ENCODE measurements at regions not wholly inside any gene's neighbourhood (a gene's known extent, or its start where the extent isn't known, plus 50 kb on each side); places are given as distances from the start of the nearest gene placed in this dataset.
A peak's percentile ranks its signal among the peaks of the same experiment; 100 is the strongest.
"Not testable (repeated sequence)": the region's sequence is repeated elsewhere in the genome, so short reads cannot be mapped to it uniquely, and the experiment has no call there.

DNA sequence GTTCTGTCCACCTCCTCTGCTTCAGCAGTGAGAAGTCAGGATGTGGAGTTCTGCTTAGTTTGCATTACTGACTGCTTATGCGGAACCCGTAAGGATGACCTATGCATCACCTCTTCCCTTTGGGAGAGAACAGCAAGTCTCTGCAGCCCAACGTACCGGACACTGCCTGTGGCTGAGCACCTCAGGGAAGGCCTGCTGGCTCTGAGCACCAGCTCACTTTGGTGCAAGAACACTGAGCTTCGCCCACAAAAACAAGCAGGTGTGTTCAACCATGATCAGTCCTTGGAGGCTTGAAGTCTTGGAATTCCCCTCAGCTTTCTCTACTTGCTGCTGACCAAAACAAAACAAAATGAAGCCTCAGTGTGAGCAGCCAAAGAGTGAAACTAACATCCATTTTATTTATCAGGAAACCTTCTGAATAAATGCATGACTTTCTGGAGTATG, 52.7 kb upstream of the NCK2 start:
- DNase-seq: no peak

- DNase-seq: no peak
Measured at GRCh38 chr2:105690566-105690965, 54.1 kb upstream of the NCK2 start.

DNA sequence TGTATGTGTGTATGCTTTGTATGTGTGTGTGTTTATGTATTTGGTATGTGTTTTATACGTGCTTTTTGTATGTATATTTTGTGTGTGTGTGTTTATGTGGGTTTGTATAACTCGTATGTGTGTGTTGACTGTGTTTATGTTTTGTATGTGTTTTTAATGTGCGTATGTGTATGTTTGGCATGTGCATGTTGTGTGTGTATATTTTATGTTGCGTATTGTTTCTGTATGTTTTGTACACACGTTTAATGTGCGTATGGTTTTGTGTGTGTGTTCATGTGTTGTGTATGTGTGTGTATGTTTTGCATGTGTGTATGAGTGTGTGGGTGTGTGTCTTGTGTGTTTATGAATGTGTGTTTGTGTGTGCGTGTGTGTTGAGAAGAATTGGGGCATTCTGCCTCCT, 55.2 kb upstream of the NCK2 start:
- DNase-seq: no peak

- DNase-seq: no peak
Measured at GRCh38 chr2:105688946-105689345, 55.8 kb upstream of the NCK2 start.

GRCh38 chr2:105686588-105686987, 58.1 kb upstream of the NCK2 start:
- DNase-seq: no peak

DNA sequence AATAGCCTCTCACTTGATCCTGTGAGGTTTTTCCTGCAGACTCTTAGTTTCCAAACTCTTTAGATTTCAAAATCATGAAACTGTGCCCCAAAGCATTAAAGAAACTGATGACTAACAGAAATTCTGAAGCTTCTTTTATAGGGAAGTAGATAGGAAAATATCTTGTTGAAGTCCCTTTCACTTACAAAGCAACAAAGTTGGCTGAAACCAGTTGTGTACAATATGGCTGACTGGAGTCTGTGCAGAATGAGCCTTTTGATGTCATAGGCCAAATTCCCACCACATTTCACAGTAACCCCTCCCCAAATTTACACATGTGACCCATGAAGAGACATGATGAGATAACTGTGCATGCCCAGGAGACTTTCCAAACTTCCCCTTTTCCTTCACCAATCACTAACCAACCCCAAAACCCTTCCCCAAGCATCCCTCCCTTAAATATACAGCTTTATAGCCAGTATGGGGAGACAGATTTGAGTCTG, 61.7 kb upstream of the NCK2 start:
- DNase-seq: no peak

DNA sequence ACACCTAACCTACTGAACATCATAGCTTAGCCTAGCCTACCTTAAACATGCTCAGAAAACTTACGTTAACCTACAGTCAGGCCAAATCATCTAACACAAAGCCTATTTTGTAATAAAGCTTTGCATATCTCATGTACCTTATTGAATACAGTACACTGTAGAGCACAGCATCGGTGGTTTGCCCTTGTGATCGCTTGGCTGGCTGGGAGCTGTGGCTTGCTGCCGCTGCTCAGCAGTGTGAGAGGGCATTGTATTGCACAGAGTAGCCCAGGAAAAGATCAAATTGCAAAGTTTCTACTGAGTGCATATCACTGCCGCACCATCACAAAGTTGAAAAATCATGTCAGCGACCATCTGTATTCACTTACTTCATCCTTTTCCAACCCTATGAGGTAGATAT, 62.3 kb upstream of the NCK2 start:
- DNase-seq: no peak

GRCh38 chr2:105681927-105682326, 62.8 kb upstream of the NCK2 start:
- no peak for DNase-seq

GRCh38 chr2:105680357-105680756, 64.4 kb upstream of the NCK2 start:
- DNase-seq: no peak

- DNase-seq: no peak
Measured at GRCh38 chr2:105678346-105678745, 66.4 kb upstream of the NCK2 start.

GRCh38 chr2:105677901-105678300, 66.8 kb upstream of the NCK2 start:
- DNase-seq: no peak

- DNase-seq: no peak
Measured at GRCh38 chr2:105675841-105676240, 68.9 kb upstream of the NCK2 start.

GRCh38 chr2:105674859-105675541, 69.7 kb upstream of the NCK2 start:
- DNase-seq: peak; percentile 70

GRCh38 chr2:105674401-105674800, 70.3 kb upstream of the NCK2 start:
- no peak for DNase-seq

DNA sequence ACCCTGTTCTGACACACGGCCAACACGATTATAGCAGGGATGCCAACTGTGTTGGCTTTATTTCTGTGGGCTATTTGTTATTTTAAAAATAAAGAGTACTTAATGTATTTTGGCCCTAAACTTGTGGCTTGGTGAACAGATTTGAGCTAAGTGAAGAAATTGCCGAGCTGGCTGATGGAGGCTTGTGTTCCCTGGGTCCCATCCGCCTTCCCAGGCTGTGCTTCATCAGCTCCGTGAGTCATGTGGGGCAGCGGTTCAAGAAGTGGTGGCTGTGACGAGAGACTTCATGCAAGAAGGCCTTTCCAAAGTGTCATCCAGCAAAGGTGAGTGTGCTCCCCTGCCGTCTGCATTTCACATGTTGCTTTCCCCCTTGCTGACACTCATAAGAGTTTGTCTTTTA, 73.6 kb upstream of the NCK2 start:
- no peak for DNase-seq

GRCh38 chr2:105669384-105669891, 75.3 kb upstream of the NCK2 start:
- no peak for DNase-seq

- no peak for DNase-seq
Measured at GRCh38 chr2:105665480-105665879, 79.2 kb upstream of the NCK2 start.

- no peak for DNase-seq
Measured at GRCh38 chr2:105660489-105660888, 84.2 kb upstream of the NCK2 start.

DNA sequence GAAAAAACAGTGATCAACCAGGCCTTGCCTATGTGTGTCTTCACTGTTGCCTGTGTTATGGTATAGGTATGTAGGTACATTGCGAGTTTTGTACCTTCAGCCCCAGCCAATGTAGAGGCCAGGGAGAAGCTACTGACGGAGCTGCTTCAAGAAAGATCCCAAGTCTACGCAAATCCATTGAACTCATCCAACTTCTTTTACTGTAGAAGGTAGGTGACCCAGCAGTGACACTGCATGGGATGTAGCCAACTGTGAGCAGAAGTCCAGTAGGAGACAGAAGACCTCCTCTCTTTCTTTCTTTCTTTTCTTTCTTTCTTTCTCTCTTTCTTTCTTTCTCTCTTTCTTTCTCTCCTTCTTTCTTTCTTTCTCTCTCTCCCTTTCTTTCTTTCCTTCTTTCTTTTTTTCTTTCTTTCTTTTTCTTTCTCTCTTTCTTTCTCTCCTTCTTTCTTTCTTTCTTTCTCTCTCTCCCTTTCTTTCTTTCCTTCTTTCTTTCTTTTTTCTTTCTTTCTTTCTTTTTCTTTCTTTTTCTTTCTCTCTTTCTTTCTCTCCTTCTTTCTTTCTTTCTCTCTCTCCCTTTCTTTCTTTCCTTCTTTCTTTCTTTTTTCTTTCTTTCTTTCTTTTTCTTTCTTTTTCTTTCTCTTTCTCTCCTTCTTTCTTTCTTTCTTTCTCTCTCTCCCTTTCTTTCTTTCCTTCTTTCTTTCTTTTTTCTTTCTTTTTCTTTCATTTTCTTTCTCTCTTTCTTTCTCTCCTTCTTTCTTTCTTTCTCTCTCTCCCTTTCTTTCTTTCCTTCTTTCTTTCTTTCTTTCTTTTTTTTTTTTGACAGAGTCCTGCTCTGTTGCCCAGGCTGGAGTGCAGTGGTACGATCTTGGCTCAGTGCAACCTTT, 88.7 kb upstream of the NCK2 start:
- not testable (repeated sequence) for DNase-seq

GRCh38 chr2:105655244-105655643, 89.5 kb upstream of the NCK2 start:
- DNase-seq: no peak

DNA sequence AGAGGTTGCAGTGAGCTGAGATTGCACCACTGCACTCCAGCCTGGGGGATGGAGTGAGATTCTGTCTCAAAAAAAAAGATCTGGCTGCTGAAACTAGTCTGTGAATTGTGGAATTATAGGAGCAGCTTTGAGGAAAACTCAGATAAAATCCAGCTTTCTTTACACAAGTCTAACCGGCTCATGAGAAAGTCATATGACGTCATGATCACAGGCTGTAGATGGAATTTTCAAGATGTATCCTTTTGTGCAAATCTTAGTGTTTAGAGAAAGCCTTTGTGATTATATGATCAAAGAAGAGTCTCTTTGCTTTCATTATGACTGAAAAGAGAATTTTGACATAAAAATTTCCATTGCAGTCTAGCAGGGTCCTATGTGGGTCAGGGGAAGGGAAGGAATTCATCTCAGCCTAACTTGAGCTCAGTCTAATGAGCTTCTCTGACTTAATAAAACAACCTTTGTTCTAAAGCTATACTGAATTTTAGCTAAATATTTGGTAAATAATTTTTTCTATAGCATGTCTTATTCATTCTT, 90.2 kb upstream of the NCK2 start:
- no peak for DNase-seq

DNA sequence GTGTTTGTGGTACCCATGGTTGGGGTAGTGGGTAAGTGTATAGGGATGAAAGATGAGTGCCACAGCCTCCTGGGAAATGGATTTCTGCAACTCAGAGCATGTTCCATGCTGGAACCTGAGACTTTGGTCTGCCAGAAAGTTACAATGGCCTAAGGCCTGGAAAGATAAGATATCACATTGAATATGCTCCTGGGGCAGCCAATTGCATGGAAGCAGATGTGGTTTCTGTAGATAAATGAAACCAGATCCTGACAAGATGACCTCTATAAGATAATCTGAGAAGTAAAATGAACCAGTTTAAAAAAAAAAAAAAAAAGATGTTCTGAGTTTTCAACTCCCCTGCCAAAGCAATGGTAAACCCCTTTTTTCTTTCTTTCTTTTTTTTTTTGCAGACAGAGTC, 91.4 kb upstream of the NCK2 start:
- no peak for DNase-seq

DNA sequence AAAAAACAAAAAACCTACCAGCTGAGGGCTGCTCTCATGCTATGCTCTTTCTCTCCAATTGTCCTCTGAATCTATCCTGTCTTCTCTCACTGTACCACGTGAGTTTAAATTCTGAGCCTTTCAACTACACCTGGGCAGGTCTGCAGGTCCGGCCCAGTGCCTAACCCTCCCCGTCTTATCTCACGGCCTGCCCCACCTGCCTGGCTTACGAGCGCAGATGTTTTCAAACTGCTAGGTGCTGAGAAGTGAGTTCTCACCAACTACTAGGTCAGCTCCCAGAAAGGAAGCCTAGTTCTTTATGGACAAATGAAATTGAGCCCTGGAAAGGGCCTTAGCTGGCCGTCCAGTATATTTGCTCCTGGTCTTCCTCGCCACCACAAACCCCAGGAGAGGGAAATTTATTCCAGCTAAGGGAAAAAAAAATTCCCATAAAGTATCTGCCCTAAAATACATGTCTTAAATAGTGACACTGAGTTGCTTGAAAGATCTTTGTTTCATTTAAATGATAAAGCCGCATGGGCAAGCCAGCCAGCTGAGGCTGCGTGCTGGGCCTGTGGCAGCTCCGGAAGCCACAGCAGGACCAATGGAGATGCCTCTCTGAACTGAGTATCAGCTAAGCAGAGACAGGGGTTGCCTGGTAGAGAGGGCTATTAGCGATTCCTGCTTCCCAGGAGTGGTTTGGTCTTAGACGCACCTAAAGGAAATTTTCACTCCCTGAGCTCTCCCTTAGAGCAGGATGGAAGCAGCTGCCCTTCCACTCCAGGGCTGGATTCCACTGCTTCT, 92.5 kb upstream of the NCK2 start:
- no peak for DNase-seq

All from activated CD4-positive, alpha-beta T cell treated with anti-CD3 and anti-CD28 coated beads for 48 hours (primary cell).